CD1c-positive myeloid dendritic cell (primary cell): ENCODE measurements at regions not wholly inside any gene's neighbourhood (a gene's known extent, or its start where the extent isn't known, plus 50 kb on each side); places are given as distances from the start of the nearest gene placed in this dataset.

Source experiments
- DNase-seq: peaks from one replicate; pipeline ENCODE4 v3.0.0-alpha.2; 2016; ENCODE audit errors: extremely low spot score

GRCh38 chr10:10197423-10197822 lies 820.2 kb upstream of the CELF2 start:
- no peak for DNase-seq

DNA sequence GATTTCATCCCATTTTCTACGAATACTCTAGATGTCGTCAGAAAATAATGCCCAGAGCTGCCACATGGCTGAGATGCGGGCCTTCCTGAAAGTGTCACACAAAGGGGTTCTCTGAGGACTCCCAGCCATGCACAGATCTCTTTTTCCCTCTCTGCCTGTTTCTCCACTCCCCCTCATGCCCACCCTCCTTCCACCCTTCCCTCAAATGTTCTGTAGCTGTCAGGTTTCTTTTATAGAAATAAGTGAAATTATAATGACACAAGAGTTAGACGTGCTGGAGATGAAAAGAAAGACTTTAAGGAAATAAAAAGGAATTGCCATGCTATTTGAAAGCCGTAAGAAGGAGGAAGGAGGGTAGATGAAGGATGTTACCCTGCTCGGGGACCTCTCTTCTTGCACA lies 819.3 kb upstream of the CELF2 start:
- DNase-seq: no peak

DNA sequence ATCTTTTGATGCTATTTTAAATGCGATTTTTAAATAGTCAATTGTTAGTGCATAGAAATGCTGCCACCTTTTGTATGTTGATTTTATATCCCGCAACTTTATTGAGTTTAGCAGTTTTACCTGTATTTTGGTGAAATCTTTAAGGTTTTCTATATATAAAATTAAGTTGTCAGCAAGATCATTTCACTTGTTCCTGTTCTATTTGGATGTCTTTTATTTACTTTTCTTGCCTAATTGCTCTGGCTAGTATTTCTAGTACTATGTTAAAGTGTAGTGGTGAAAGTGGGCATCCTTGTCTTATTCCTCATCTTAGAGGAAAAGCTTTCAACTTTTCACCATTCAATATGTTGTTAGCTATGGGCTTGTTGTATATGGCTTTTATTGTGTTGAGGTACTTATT lies 813.3 kb upstream of the CELF2 start:
- DNase-seq: no peak

- DNase-seq: no peak
These were observed 811.8 kb upstream of the CELF2 start for GRCh38 chr10:10205906-10206305.

DNA sequence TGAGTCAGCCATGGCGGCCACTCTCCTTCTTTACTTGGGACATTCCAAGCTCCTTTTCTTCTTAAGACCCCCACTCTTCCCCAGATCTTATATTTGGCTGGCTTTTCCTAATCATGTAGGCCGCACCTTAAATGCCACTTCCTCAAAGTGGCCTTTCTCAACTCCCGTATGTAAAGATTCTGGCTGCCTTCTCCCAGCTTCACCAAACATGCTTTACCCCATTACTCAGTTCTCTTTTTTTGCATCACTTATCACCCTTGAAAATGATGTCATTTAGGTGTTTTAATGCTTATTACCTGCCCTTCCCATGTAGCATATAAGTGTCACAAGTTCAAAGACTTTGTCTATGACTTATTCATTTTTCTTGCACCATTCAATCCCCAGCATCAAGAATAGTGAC lies 810.1 kb upstream of the CELF2 start:
- no peak for DNase-seq

GRCh38 chr10:10208196-10208595 lies 809.5 kb upstream of the CELF2 start:
- DNase-seq: no peak

DNA sequence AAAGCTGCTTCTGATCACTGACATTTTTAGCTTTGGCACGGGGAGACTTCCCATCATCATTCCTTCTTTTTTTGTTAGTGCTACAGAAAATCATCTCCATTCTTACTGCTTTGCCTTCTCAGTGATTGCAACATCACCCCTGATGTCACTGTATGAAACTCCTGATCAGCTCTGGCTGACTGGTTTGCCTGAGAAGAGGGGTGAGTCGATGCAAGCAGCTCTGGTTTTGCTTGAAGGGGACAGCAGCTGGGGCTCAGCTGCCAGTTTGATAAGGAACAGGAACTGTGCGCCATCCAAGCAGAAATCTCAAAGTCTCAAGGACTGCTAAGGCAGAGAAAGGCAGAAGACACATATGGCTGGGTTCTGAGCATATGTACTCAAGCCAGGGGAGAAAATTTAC lies 808.5 kb upstream of the CELF2 start:
- no peak for DNase-seq

DNA sequence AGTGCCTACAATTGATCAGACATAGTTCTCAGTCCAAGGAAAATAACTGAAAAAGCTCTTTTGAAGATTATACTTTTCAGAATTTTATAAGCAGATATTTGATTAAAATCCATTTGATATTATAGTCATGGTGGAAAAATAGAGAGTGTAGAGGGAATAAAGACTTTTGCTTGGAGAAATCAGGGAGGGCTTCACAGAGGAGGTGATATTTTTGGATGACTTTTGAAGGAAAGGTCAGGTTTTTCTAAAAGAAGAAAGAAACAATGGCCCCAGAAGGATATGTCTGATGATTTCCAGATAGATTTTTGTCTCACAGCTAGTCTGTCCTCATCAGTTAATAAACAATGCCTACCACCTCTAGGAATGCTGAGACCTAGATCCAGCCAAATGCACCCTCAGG lies 806.3 kb upstream of the CELF2 start:
- DNase-seq: no peak

DNA sequence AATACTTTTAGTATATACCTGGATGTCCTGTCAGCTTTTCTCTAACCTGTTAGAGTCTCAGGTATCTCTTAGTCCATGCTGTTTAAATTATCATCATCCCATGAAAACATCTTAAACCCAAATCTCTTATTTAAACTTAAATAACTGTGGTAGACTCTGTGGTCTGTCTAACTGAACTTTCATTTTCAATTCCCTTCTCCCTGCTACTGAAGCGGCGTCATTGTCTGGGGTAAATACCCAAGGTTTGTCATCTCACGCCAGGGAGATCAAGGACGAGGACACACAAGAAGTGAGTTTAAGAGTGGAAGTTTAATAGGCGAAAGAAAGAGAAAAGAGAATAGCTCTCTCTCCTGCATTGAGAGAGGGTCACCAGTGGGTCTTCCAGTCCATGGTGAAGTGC lies 804.4 kb upstream of the CELF2 start:
- no peak for DNase-seq

- no peak for DNase-seq
These were observed 795.3 kb upstream of the CELF2 start for GRCh38 chr10:10222304-10222841.

- no peak for DNase-seq
These were observed 794.5 kb upstream of the CELF2 start for GRCh38 chr10:10223131-10223530.

- DNase-seq: no peak
These were observed 792.5 kb upstream of the CELF2 start for GRCh38 chr10:10225136-10225676.

- no peak for DNase-seq
These were observed 784.4 kb upstream of the CELF2 start for GRCh38 chr10:10233229-10233628.

GRCh38 chr10:10235003-10235402 lies 782.7 kb upstream of the CELF2 start:
- no peak for DNase-seq

DNA sequence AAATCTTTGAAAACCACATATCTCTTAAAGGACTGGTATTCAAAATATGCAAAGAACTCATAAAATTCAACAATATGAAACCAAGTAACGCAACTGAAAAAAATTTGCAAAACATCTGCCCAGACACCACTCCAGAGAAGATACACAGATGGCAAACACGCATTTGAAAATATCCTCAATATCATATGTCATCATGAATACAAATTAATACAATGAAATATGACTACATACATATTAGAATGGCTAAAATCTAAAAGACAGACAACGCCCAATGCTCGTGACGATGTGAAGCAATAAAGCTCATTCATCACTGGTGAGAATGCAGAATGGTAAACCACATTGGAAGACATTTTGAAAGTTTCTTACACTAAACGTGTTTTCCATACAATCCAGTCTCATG lies 770.1 kb upstream of the CELF2 start:
- DNase-seq: no peak

DNA sequence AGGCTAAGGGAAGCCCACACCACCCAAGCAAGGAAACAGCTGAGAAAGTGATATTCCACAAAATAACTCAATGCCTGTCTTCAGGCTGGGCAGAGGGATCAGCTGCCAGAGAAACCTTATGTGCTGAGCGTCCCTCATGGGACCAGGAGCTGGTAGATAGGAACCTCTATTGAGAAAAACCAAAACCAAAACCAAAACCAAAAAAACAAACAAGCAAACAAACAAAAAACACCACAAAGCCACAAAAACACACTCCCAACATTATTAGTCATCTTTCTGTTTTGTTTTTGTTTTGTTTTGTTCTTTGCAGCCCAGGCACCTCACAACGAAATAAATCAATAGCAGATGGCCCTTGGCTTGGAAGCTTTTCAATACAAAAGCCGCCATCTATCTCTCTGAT lies 760.8 kb upstream of the CELF2 start:
- DNase-seq: no peak

GRCh38 chr10:10259013-10259412 lies 758.7 kb upstream of the CELF2 start:
- no peak for DNase-seq

DNA sequence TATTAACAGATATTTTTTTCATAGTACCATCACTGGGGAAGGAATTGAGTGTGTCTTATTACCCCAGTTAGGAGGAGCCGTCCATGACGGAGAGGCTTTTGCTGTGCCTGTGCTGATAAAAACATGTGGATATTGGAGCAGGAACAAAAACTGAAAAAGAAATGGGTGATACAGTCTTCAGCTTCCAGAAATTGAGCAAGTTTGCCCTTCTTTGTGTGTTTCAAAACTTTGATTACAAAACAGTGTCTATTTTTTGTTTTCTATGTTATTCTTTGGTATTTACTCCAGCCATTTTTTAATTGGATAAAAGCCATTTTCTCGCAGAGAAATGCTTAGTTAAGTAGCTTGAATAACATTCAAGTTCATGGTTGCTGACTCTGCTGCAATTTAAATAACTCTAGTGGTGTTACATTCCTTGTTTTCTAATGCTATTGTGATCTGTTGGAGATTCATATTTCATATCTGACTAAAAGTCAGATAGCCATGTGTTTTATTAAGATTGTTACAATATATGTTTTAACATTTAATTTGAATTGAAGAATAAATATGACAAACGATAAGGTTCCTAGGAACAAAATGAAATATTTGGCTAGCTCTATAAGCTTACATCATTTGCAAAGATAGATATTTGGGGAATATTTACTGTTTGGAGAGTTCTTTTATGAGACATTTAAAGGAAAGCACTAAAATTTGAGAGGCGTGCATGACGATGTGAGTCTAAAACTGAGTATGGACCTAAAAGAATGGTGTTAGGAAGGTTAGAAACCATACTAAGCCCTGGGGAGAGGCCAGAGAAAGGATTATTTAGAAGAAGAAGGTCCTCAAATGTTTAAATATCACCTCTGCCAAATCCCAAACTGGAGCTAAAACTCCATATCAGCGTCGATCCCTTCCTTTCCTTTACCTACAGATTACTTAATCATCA lies 747.3 kb upstream of the CELF2 start:
- DNase-seq: no peak

- DNase-seq: no peak
These were observed 746.0 kb upstream of the CELF2 start for GRCh38 chr10:10271639-10272192.

DNA sequence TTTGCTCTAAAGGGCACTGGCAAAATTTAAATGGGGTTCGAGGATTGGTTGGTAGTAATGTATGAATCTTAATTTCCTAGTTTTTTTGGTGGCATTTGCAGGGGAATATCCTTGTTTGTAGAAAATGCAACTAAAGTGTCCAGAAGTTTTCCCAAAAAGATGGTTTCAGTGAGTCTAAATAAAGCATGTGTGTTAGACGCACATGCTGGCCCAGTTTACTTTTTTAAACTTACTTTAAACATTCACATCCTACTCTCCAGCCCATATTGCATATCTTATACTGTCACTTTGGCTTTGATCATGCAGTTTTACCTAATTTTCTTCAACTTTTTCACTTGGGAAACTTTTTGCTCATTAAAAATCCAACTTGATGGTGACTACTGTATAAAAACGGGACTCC lies 744.0 kb upstream of the CELF2 start:
- DNase-seq: no peak

DNA sequence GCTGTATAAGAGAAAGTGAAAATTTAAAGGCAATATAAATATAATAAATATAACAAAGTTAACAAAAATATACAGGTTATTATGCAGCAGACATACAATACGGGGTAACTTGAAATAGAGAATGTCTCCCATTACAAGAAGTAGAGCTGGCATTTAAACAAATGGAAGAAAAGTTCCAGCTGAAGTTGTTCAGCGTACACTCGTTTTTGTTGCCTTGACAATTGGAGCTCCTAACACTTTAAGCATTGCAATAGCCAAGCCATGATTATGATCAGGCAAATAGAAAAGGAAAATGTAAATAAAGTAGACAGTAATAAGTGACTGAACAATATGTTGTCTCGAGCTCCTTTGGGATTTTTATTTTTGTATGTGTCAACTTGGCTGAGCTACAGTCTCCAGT lies 737.8 kb upstream of the CELF2 start:
- DNase-seq: no peak

GRCh38 chr10:10292501-10292900 lies 725.2 kb upstream of the CELF2 start:
- DNase-seq: no peak

DNA sequence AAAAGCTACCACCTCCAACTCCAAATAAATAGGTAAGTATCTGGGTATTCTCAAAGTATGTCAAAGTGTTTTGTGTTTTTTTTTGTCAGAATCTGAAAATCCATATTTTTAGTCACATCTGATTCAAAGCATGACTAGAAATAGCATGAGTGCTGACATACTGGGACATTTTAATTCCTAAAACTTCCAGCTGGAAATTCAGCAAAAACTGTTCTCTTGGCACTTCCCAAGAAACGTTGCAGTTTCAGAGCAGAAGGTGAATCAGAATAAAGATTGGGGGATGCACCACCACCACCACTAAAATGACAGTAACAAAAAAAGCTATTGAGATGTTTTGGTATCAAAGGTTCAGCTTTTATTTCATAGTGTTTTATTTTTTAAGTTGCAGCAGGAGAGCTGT lies 724.6 kb upstream of the CELF2 start:
- DNase-seq: no peak
